ENCODE measurements at regions not wholly inside any gene's neighbourhood (a gene's known extent, or its start where the extent isn't known, plus 50 kb on each side); places are given as distances from the start of the nearest gene placed in this dataset.

- H3K4me3 ChIP-seq (ENCODE audit: low read length): no peak overlapping the region
- no peaks in the 10 kb centered on the region for H3K36me3 ChIP-seq (ENCODE audit: control insufficient read depth, insufficient read depth, low read length, severe bottlenecking)
- H3K9me3 ChIP-seq (ENCODE audit: control insufficient read depth, low read length): no peaks in the 10 kb centered on the region
- DNase-seq (ENCODE audit: low read depth): no peak
- no peaks in the 10 kb centered on the region for H3K27me3 ChIP-seq (replicated peaks; ENCODE audit: control insufficient read depth, insufficient read depth, low read length)
- H3K9ac ChIP-seq (ENCODE audit: low read length): no peak overlapping the region
- H3K4me1 ChIP-seq (ENCODE audit: control insufficient read depth, insufficient read depth, low read length): no peaks in the 10 kb centered on the region
Observed at GRCh38 chr1:191609305-191609704, 549.0 kb upstream of the RGS18 start.

- H3K4me3 ChIP-seq (ENCODE audit: low read length): no peak overlapping the region
- H3K36me3 ChIP-seq (ENCODE audit: control insufficient read depth, insufficient read depth, low read length, severe bottlenecking): no peaks in the 10 kb centered on the region
- H3K9me3 ChIP-seq (ENCODE audit: control insufficient read depth, low read length): no peaks in the 10 kb centered on the region
- no peak for DNase-seq (ENCODE audit: low read depth)
- no peak overlapping the region for H3K9ac ChIP-seq (ENCODE audit: low read length)
- H3K4me1 ChIP-seq (ENCODE audit: control insufficient read depth, insufficient read depth, low read length): peaks cover 20% of the 10 kb centered on the region
- H3K27me3 ChIP-seq (replicated peaks; ENCODE audit: control insufficient read depth, insufficient read depth, low read length): no peaks in the 10 kb centered on the region
Observed at GRCh38 chr1:191615101-191615821, 543.0 kb upstream of the RGS18 start.

DNA sequence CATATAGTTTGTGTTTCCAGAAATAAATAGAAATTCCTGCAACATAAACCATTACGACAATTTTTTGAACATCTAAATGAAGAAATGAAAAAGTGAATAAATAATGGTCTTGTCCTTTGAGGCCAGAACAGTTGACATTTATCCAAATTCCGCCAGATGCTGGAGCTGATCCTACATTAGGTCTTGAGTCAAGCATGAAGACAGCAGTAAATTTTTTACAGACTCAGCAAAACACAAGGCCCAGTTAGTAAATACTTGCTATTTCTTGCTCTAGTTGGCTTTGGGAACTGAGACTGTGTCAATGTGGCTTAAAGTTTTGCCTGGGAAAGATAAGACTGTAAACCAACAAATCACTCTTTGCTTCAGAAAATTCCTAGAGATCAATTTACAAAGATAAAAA is 540.1 kb upstream of the RGS18 start:
- Histone ChIP-seq H3K4me1 (ENCODE audit: control insufficient read depth, insufficient read depth, low read length) (peaks cover 25% of the 10 kb centered on the region), H3K9me3 (ENCODE audit: control insufficient read depth, low read length) (no peaks in the 10 kb centered on the region), H3K9ac (ENCODE audit: low read length) (no peak overlapping the region), H3K36me3 (ENCODE audit: control insufficient read depth, insufficient read depth, low read length, severe bottlenecking) (no peaks in the 10 kb centered on the region), H3K4me3 (ENCODE audit: low read length) (no peak overlapping the region), H3K27me3 (replicated peaks; ENCODE audit: control insufficient read depth, insufficient read depth, low read length) (no peaks in the 10 kb centered on the region)
- DNase-seq (ENCODE audit: low read depth): no peak

GRCh38 chr1:191620883-191621282 is 537.4 kb upstream of the RGS18 start:
- Histone ChIP-seq H3K27me3 (replicated peaks; ENCODE audit: control insufficient read depth, insufficient read depth, low read length) (no peaks in the 10 kb centered on the region), H3K4me3 (ENCODE audit: low read length) (no peak overlapping the region), H3K36me3 (ENCODE audit: control insufficient read depth, insufficient read depth, low read length, severe bottlenecking) (no peaks in the 10 kb centered on the region), H3K9ac (ENCODE audit: low read length) (peak overlapping the region; percentile 14), H3K9me3 (ENCODE audit: control insufficient read depth, low read length) (no peaks in the 10 kb centered on the region), H3K4me1 (ENCODE audit: control insufficient read depth, insufficient read depth, low read length) (peaks cover 22% of the 10 kb centered on the region)
- peak; percentile 36 for DNase-seq (ENCODE audit: low read depth)

- H3K4me1 ChIP-seq (ENCODE audit: control insufficient read depth, insufficient read depth, low read length): peaks cover 9% of the 10 kb centered on the region
- H3K27me3 ChIP-seq (replicated peaks; ENCODE audit: control insufficient read depth, insufficient read depth, low read length): no peaks in the 10 kb centered on the region
- H3K9ac ChIP-seq (ENCODE audit: low read length): no peak overlapping the region
Observed at GRCh38 chr1:191624044-191624443, 534.2 kb upstream of the RGS18 start.

GRCh38 chr1:191629836-191630235 is 528.4 kb upstream of the RGS18 start:
- no peaks in the 10 kb centered on the region for H3K9me3 ChIP-seq (ENCODE audit: control insufficient read depth, low read length)
- H3K4me3 ChIP-seq (ENCODE audit: low read length): no peak overlapping the region
- H3K36me3 ChIP-seq (ENCODE audit: control insufficient read depth, insufficient read depth, low read length, severe bottlenecking): no peaks in the 10 kb centered on the region
- H3K9ac ChIP-seq (ENCODE audit: low read length): no peak overlapping the region
- DNase-seq (ENCODE audit: low read depth): no peak
- no peaks in the 10 kb centered on the region for H3K4me1 ChIP-seq (ENCODE audit: control insufficient read depth, insufficient read depth, low read length)
- H3K27me3 ChIP-seq (replicated peaks; ENCODE audit: control insufficient read depth, insufficient read depth, low read length): no peaks in the 10 kb centered on the region

More at GRCh38 chr1:191624044-191624443, 534.2 kb upstream of the RGS18 start:
- Histone ChIP-seq H3K4me3 (ENCODE audit: low read length) (no peak overlapping the region), H3K9me3 (ENCODE audit: control insufficient read depth, low read length) (no peaks in the 10 kb centered on the region), H3K36me3 (ENCODE audit: control insufficient read depth, insufficient read depth, low read length, severe bottlenecking) (no peaks in the 10 kb centered on the region)
- no peak for DNase-seq (ENCODE audit: low read depth)

DNA sequence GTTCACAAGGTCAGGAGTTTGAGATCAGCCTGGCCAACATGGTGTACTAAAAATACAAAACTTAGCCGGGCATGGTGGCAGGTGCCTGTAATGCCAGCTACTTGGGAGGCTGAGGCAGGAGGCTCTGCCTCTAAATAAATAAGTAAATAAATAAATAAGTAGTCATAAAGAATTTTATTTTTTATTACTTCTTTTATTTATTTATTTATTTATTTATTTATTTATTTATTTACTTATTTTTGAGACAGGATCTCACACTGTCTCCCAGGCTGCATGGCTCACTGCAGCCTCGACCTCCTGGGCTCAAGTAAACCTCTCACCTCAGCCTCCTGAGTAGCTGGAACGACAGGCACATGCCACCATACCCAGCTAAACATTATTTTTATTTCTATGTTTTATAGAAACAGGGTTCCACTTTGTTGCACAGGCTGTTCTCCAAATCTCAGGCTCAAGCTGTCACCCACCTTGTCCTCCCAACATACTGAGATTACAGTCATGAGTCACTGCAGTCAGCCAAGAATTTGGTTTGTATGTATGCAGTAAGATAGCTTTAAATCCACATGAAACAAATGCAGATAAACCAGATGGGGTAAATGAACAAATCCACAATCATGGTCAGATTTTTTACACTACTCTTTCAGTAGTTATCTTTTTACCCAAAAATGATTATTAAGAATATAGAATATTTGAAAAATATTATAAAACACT is 523.3 kb upstream of the RGS18 start:
- no peaks in the 10 kb centered on the region for H3K36me3 ChIP-seq (ENCODE audit: control insufficient read depth, insufficient read depth, low read length, severe bottlenecking)
- H3K9ac ChIP-seq (ENCODE audit: low read length): no peak overlapping the region
- no peak for DNase-seq (ENCODE audit: low read depth)
- H3K27me3 ChIP-seq (replicated peaks; ENCODE audit: control insufficient read depth, insufficient read depth, low read length): no peaks in the 10 kb centered on the region
- H3K4me3 ChIP-seq (ENCODE audit: low read length): no peak overlapping the region
- no peaks in the 10 kb centered on the region for H3K4me1 ChIP-seq (ENCODE audit: control insufficient read depth, insufficient read depth, low read length)
- no peaks in the 10 kb centered on the region for H3K9me3 ChIP-seq (ENCODE audit: control insufficient read depth, low read length)

DNA sequence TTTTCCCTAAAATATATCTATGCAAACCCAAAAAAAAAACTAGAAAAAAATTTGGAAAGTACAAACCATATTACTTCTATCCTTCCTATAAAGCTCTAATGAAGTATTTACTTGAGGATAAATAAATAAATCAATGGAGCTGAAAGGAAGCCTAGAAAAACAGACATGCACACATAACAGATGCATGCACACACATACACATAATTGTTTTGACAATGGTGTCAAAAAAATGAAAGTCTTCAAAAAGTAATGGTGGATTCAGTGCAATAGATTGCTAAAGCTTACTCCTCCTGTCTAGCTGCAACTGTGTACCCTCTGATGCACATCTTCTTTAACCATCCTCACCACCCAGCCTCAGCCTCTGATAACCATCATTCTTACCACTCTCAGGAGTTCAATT is 521.9 kb upstream of the RGS18 start:
- H3K27me3 ChIP-seq (replicated peaks; ENCODE audit: control insufficient read depth, insufficient read depth, low read length): no peaks in the 10 kb centered on the region
- H3K9me3 ChIP-seq (ENCODE audit: control insufficient read depth, low read length): no peaks in the 10 kb centered on the region
- DNase-seq (ENCODE audit: low read depth): no peak
- no peaks in the 10 kb centered on the region for H3K4me1 ChIP-seq (ENCODE audit: control insufficient read depth, insufficient read depth, low read length)
- no peak overlapping the region for H3K4me3 ChIP-seq (ENCODE audit: low read length)
- no peak overlapping the region for H3K9ac ChIP-seq (ENCODE audit: low read length)
- H3K36me3 ChIP-seq (ENCODE audit: control insufficient read depth, insufficient read depth, low read length, severe bottlenecking): no peaks in the 10 kb centered on the region

- no peaks in the 10 kb centered on the region for H3K4me1 ChIP-seq (ENCODE audit: control insufficient read depth, insufficient read depth, low read length)
- no peaks in the 10 kb centered on the region for H3K9me3 ChIP-seq (ENCODE audit: control insufficient read depth, low read length)
- peak; percentile 80 for DNase-seq (ENCODE audit: low read depth)
- no peak overlapping the region for H3K4me3 ChIP-seq (ENCODE audit: low read length)
- no peaks in the 10 kb centered on the region for H3K27me3 ChIP-seq (replicated peaks; ENCODE audit: control insufficient read depth, insufficient read depth, low read length)
- H3K36me3 ChIP-seq (ENCODE audit: control insufficient read depth, insufficient read depth, low read length, severe bottlenecking): no peaks in the 10 kb centered on the region
- no peak overlapping the region for H3K9ac ChIP-seq (ENCODE audit: low read length)
Observed at GRCh38 chr1:191641420-191642260, 516.6 kb upstream of the RGS18 start.

DNA sequence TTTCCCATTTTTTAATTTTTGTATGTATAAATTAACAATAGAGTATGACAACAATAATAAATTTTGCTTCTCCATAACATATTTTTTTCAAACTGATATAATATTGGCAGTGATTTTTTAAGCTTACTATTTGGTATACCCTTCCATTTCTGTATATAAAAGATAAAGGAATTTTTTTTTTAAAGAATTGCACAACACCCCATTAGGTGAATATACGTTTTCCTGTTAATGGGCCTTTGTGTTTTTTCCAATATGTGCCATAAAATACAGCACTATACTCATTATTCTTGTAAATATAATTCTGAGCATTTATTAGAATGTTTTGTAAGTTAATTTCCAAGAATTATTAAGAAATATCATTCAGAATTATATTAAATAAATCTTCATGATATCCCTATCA is 515.2 kb upstream of the RGS18 start:
- Histone ChIP-seq H3K36me3 (ENCODE audit: control insufficient read depth, insufficient read depth, low read length, severe bottlenecking) (no peaks in the 10 kb centered on the region), H3K27me3 (replicated peaks; ENCODE audit: control insufficient read depth, insufficient read depth, low read length) (no peaks in the 10 kb centered on the region), H3K4me3 (ENCODE audit: low read length) (no peak overlapping the region), H3K9ac (ENCODE audit: low read length) (no peak overlapping the region), H3K9me3 (ENCODE audit: control insufficient read depth, low read length) (peaks cover 5% of the 10 kb centered on the region), H3K4me1 (ENCODE audit: control insufficient read depth, insufficient read depth, low read length) (no peaks in the 10 kb centered on the region)
- no peak for DNase-seq (ENCODE audit: low read depth)

DNA sequence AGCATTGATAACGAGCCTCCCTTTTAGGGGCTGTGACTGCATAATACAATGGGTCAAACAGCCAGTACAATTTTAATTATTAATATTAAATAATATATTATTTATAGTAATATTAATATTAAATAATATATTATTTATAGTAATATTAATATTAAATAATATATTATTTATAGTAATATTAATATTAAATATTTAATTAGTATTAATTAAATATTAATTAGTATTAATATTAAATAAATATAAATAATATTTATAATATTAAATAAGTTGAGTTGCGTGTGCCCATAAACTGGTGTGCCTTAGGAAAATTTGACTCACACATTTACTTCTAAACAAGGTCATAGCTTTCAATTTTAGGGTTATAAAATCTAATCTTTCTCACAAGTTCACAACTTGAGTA is 509.3 kb upstream of the RGS18 start:
- Histone ChIP-seq H3K9me3 (ENCODE audit: control insufficient read depth, low read length) (peaks cover 7% of the 10 kb centered on the region), H3K27me3 (replicated peaks; ENCODE audit: control insufficient read depth, insufficient read depth, low read length) (no peaks in the 10 kb centered on the region), H3K4me1 (ENCODE audit: control insufficient read depth, insufficient read depth, low read length) (no peaks in the 10 kb centered on the region), H3K4me3 (ENCODE audit: low read length) (no peak overlapping the region), H3K9ac (ENCODE audit: low read length) (no peak overlapping the region), H3K36me3 (ENCODE audit: control insufficient read depth, insufficient read depth, low read length, severe bottlenecking) (no peaks in the 10 kb centered on the region)
- no peak for DNase-seq (ENCODE audit: low read depth)
